Body of pancreas (tissue), 4 donors: ENCODE measurements at regions not wholly inside any gene's neighbourhood (a gene's known extent, or its start where the extent isn't known, plus 50 kb on each side); places are given as distances from the start of the nearest gene placed in this dataset.
"Not testable (repeated sequence)": the region's sequence is repeated elsewhere in the genome, so short reads cannot be mapped to it uniquely, and the experiment has no call there.

Source experiments
- ATAC-seq: fragments of 150-250 bp; one replicate; pipeline ENCODE4 v1.9.1; 2016
- DNase-seq, 4 donors: peaks; one replicate each; pipeline ENCODE4 v3.0.0-alpha.2; 2019
- H3K27ac ChIP-seq, 4 donors: fragments of 200-600 bp; sonication (generic); 1 replicate in 3 of 4; 2 replicates in 1 of 4; pipeline versions ENCODE4 v1.5.1 to v1.6.1; 2016 to 2019; ENCODE audit warnings: mild to moderate bottlenecking in 1 of 4, mixed read lengths in 1 of 4, moderate library complexity in 1 of 4
- H3K27me3 ChIP-seq, 2 donors: fragments of 200-600 bp; sonication (generic); one replicate each; pipeline ENCODE4 v1.6.0; 2016; ENCODE audit warnings: mild to moderate bottlenecking in 1 of 2
- H3K36me3 ChIP-seq, 2 donors: fragments of 200-600 bp; sonication (generic); replicated peaks in 1 of 2; 2 replicates each; pipeline ENCODE4 v1.5.1; 2016; ENCODE audit warnings: low read depth in 2 of 2; ENCODE audit not compliant: insufficient read depth in 1 of 2
- H3K4me1 ChIP-seq: fragments of 200-600 bp; sonication (generic); one replicate; pipeline ENCODE4 v1.6.0; 2016
- H3K4me3 ChIP-seq, 2 donors: fragments of 200-600 bp; sonication (generic); 1 replicate in 1 of 2; 2 replicates in 1 of 2; pipeline ENCODE4 v1.5.1; 2016 to 2019
- H3K9me3 ChIP-seq, 3 donors: fragments of 200-600 bp; sonication (generic); 1 replicate in 2 of 3; 2 replicates in 1 of 3; pipeline ENCODE4 v1.5.1; 2016
- WGBS, 2 donors: methylation state at CpG; one replicate each; pipeline ENCODE4 v1.1.5; 2017; 5-methylcytosine and 5-hydroxymethylcytosine counted together
- intact Hi-C: fragments of 100-400 bp; cut with DNase I; formaldehyde crosslinking; loops from one replicate; pipeline ENCODE4 v1.15.1; 2023

GRCh38 chr21:9652819-9653218, 868.6 kb upstream of the TPTE start:
- H3K27ac ChIP-seq, ATAC-seq, DNase-seq, H3K27me3 ChIP-seq, H3K4me1 ChIP-seq, intact Hi-C loops, H3K4me3 ChIP-seq, H3K36me3 ChIP-seq, H3K9me3 ChIP-seq: not testable (repeated sequence)
- 19 to 25% methylated on average over 2 of the region's 2 CpGs for WGBS, 2 donors

- DNase-seq, H3K27me3 ChIP-seq, intact Hi-C loops, H3K9me3 ChIP-seq, H3K36me3 ChIP-seq, H3K4me1 ChIP-seq, H3K4me3 ChIP-seq, H3K27ac ChIP-seq, ATAC-seq: not testable (repeated sequence)
- WGBS, 2 donors = 66 to 68% methylated on average over 4 of the region's 4 CpGs
Measured at GRCh38 chr21:9655221-9655620, 866.2 kb upstream of the TPTE start.

- DNase-seq, H3K36me3 ChIP-seq, H3K27me3 ChIP-seq, H3K9me3 ChIP-seq, ATAC-seq, H3K4me3 ChIP-seq, H3K27ac ChIP-seq, H3K4me1 ChIP-seq, intact Hi-C loops: not testable (repeated sequence)
- 52 to 54% methylated on average over 4 of the region's 4 CpGs for WGBS, 2 donors
Measured at GRCh38 chr21:9656455-9656854, 864.9 kb upstream of the TPTE start.

GRCh38 chr21:9657779-9658178, 863.6 kb upstream of the TPTE start:
- intact Hi-C loops, H3K36me3 ChIP-seq, H3K27ac ChIP-seq, H3K4me1 ChIP-seq, DNase-seq, H3K4me3 ChIP-seq, H3K9me3 ChIP-seq, H3K27me3 ChIP-seq: not testable (repeated sequence)
- 51 to 52% methylated on average over 5 of the region's 5 CpGs for WGBS, 2 donors
- ATAC-seq = peak; percentile 73

GRCh38 chr21:9659877-9660276, 861.5 kb upstream of the TPTE start:
- H3K27ac ChIP-seq, H3K4me1 ChIP-seq, intact Hi-C loops, H3K36me3 ChIP-seq, H3K4me3 ChIP-seq, ATAC-seq, DNase-seq, H3K27me3 ChIP-seq, H3K9me3 ChIP-seq: not testable (repeated sequence)
- no CpG with 5 or more reads among the region's 17 CpGs for WGBS, 2 donors

- H3K9me3 ChIP-seq, H3K36me3 ChIP-seq, H3K4me1 ChIP-seq, H3K27ac ChIP-seq, H3K4me3 ChIP-seq, DNase-seq, H3K27me3 ChIP-seq, intact Hi-C loops, ATAC-seq: not testable (repeated sequence)
- 67% methylated on average over 4 of the region's 18 CpGs; no CpG with 5 or more reads in 1 of the 2 donors for WGBS, 2 donors
Measured at GRCh38 chr21:9663914-9664729, 857.3 kb upstream of the TPTE start.

- H3K27ac ChIP-seq, H3K4me1 ChIP-seq, H3K9me3 ChIP-seq, H3K36me3 ChIP-seq, intact Hi-C loops, H3K4me3 ChIP-seq, DNase-seq, ATAC-seq, H3K27me3 ChIP-seq: not testable (repeated sequence)
- 64 to 75% methylated on average over 7 of the region's 10 CpGs for WGBS, 2 donors
Measured at GRCh38 chr21:9675811-9676210, 845.6 kb upstream of the TPTE start.

- H3K36me3 ChIP-seq, H3K27me3 ChIP-seq, H3K27ac ChIP-seq, ATAC-seq, DNase-seq, H3K9me3 ChIP-seq, H3K4me1 ChIP-seq, H3K4me3 ChIP-seq, intact Hi-C loops: not testable (repeated sequence)
- no CpG with 5 or more reads among the region's 18 CpGs for WGBS, 2 donors
Measured at GRCh38 chr21:9679029-9679428, 842.4 kb upstream of the TPTE start.

- H3K27ac ChIP-seq, intact Hi-C loops, H3K4me3 ChIP-seq, H3K9me3 ChIP-seq, DNase-seq, H3K36me3 ChIP-seq, H3K4me1 ChIP-seq, ATAC-seq, H3K27me3 ChIP-seq: not testable (repeated sequence)
- 71% methylated on average over 6 of the region's 14 CpGs; no CpG with 5 or more reads in 1 of the 2 donors for WGBS, 2 donors
Measured at GRCh38 chr21:9688945-9689344, 832.4 kb upstream of the TPTE start.

GRCh38 chr21:9690981-9691380, 830.4 kb upstream of the TPTE start:
- H3K27ac ChIP-seq, H3K27me3 ChIP-seq, intact Hi-C loops, H3K4me1 ChIP-seq, H3K36me3 ChIP-seq, ATAC-seq, DNase-seq, H3K9me3 ChIP-seq, H3K4me3 ChIP-seq: not testable (repeated sequence)
- WGBS, 2 donors = 63 to 69% methylated on average over 5 to 6 of the region's 8 CpGs

GRCh38 chr21:9695759-9696158, 825.6 kb upstream of the TPTE start:
- H3K36me3 ChIP-seq, DNase-seq, H3K4me3 ChIP-seq, intact Hi-C loops, H3K4me1 ChIP-seq, H3K27me3 ChIP-seq, H3K9me3 ChIP-seq, H3K27ac ChIP-seq, ATAC-seq: not testable (repeated sequence)
- WGBS, 2 donors = 41 to 65% methylated on average over 6 of the region's 6 CpGs

GRCh38 chr21:9697751-9698150, 823.6 kb upstream of the TPTE start:
- 20% methylated on average over 1 of the region's 8 CpGs; no CpG with 5 or more reads in 1 of the 2 donors for WGBS, 2 donors
- H3K4me1 ChIP-seq, H3K27me3 ChIP-seq, H3K27ac ChIP-seq, ATAC-seq, DNase-seq, H3K9me3 ChIP-seq, H3K4me3 ChIP-seq, intact Hi-C loops, H3K36me3 ChIP-seq: not testable (repeated sequence)
